ENCODE measurements at regions not wholly inside any gene's neighbourhood (a gene's known extent, or its start where the extent isn't known, plus 50 kb on each side); places are given as distances from the start of the nearest gene placed in this dataset.

DNA sequence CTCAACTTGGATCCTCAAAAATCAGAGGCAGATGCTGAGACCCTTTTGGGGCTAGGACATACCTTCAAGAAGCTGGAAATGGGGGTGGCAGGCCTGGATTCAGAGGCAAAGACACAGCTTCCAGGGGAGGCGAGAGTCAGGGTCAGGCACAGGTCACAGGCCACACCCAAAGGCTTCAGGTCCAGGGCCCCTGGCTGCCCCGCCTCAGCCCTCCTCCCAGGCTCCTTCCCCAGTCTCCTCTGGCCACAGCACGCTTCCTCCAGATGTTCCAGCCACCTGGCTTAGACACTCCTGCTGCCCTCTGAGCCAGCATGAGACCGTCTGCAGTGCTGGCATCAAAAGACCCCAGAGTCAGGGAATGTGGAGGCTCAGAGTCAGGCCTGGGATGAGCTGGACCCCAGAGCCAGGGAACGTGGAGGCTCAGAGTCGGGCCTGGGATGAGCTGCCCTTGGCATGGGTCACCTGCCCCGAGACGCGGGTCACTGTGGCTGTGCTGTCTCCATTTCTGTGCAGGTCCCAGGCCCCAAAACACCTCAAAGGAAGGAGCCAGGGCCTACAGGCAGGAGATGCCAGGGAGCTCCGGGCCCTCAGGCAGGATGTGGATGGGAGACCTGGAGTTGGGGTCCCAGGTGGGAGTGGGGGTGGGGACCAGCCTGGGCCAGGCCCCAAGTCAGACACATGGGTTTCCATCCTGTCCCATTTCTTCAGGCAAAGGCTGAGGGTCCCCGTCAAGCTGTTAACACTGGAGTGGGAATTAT is 58.9 kb downstream of the DIO3 start:
- TF ChIP-seq, protein P1, sequence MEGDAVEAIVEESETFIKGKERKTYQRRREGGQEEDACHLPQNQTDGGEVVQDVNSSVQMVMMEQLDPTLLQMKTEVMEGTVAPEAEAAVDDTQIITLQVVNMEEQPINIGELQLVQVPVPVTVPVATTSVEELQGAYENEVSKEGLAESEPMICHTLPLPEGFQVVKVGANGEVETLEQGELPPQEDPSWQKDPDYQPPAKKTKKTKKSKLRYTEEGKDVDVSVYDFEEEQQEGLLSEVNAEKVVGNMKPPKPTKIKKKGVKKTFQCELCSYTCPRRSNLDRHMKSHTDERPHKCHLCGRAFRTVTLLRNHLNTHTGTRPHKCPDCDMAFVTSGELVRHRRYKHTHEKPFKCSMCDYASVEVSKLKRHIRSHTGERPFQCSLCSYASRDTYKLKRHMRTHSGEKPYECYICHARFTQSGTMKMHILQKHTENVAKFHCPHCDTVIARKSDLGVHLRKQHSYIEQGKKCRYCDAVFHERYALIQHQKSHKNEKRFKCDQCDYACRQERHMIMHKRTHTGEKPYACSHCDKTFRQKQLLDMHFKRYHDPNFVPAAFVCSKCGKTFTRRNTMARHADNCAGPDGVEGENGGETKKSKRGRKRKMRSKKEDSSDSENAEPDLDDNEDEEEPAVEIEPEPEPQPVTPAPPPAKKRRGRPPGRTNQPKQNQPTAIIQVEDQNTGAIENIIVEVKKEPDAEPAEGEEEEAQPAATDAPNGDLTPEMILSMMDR (IDR thresholded peaks at IDR 0.05 in 8 of 11, conservative IDR thresholded peaks at IDR 0.05 in 3 of 11) = no peak
- TF ChIP-seq POLR2A (IDR thresholded peaks at IDR 0.05) = no peak

All from spleen (tissue), 7 donors.